OCI-LY3 (cell line): ENCODE measurements at regions not wholly inside any gene's neighbourhood (a gene's known extent, or its start where the extent isn't known, plus 50 kb on each side); places are given as distances from the start of the nearest gene placed in this dataset.

Experiments
- EZH2phosphoT487 ChIP-seq: fragments of 200-600 bp; shearing (Covaris generic); IDR thresholded peaks from 2 replicates; pipeline ENCODE4 v1.6.1; 2018; ENCODE audit warnings: antibody characterized with exemption, mixed run types, low read depth
- TF ChIP-seq, protein P1 (sequence below): fragments of 200-600, 300-600 bp; sonication (generic); IDR thresholded peaks from 2 replicates; pipeline ENCODE4 v1.5.1; 2014; ENCODE audit warnings: antibody characterized with exemption, low read length, low read depth

DNA sequence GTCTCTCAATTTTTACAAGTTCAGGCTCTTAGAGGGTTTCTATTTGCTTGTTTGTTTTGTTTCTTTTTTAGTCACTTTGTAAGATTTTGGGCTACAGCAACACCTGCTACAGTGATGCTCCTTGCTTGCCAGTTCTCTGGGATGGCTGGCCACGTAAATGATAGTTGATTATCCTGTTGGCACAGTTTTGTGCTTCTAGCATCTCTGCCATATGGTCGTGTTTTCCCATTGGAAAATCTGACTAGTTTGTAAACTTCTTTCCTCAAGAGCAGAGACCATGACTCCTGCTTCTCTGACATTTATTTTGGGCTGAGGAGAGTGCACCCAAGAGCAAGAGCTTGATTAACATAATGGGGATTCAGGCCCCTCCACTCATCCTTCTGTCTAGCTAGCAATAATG lies 1621.6 kb upstream of the RAG2 start:
- TF ChIP-seq EZH2phosphoT487, result no peak
- TF ChIP-seq, protein P1, sequence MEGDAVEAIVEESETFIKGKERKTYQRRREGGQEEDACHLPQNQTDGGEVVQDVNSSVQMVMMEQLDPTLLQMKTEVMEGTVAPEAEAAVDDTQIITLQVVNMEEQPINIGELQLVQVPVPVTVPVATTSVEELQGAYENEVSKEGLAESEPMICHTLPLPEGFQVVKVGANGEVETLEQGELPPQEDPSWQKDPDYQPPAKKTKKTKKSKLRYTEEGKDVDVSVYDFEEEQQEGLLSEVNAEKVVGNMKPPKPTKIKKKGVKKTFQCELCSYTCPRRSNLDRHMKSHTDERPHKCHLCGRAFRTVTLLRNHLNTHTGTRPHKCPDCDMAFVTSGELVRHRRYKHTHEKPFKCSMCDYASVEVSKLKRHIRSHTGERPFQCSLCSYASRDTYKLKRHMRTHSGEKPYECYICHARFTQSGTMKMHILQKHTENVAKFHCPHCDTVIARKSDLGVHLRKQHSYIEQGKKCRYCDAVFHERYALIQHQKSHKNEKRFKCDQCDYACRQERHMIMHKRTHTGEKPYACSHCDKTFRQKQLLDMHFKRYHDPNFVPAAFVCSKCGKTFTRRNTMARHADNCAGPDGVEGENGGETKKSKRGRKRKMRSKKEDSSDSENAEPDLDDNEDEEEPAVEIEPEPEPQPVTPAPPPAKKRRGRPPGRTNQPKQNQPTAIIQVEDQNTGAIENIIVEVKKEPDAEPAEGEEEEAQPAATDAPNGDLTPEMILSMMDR, result no peak
